Glutamatergic neuron (in vitro differentiated cells): ENCODE measurements at regions not wholly inside any gene's neighbourhood (a gene's known extent, or its start where the extent isn't known, plus 50 kb on each side); places are given as distances from the start of the nearest gene placed in this dataset.

Experiments
- DNase-seq: peaks from one replicate; pipeline ENCODE4 v3.0.0; 2022
- H3K27ac Mint-ChIP-seq: one replicate; pipeline ENCODE4 v1.8.0; 2020; ENCODE audit warnings: mild to moderate bottlenecking, mixed read lengths, inconsistent platforms; ENCODE audit not compliant: unreplicated experiment
- H3K27me3 Mint-ChIP-seq: one replicate; pipeline ENCODE4 v1.8.0; 2020; ENCODE audit warnings: mild to moderate bottlenecking, moderate library complexity, mixed read lengths, inconsistent platforms; ENCODE audit not compliant: unreplicated experiment
- H3K36me3 Mint-ChIP-seq: one replicate; pipeline ENCODE4 v1.8.0; 2020; ENCODE audit warnings: mild to moderate bottlenecking, mixed read lengths, inconsistent platforms; ENCODE audit not compliant: unreplicated experiment
- H3K4me1 Mint-ChIP-seq: one replicate; pipeline ENCODE4 v1.8.0; 2020; ENCODE audit warnings: mild to moderate bottlenecking, low read depth, mixed read lengths, inconsistent platforms; ENCODE audit not compliant: unreplicated experiment
- H3K4me3 Mint-ChIP-seq: one replicate; pipeline ENCODE4 v1.8.0; 2020; ENCODE audit warnings: mild to moderate bottlenecking, mixed read lengths, inconsistent platforms; ENCODE audit not compliant: unreplicated experiment
- H3K9me3 Mint-ChIP-seq: one replicate; pipeline ENCODE4 v1.8.0; 2020; ENCODE audit warnings: mild to moderate bottlenecking, moderate library complexity, mixed read lengths, inconsistent platforms; ENCODE audit not compliant: unreplicated experiment
- TF ChIP-seq, protein P1 (sequence below): fragments of 200-600 bp; sonication (generic); IDR thresholded peaks from one replicate; pipeline ENCODE4 v1.5.0; 2021; ENCODE audit not compliant: partially characterized antibody, unreplicated experiment

DNA sequence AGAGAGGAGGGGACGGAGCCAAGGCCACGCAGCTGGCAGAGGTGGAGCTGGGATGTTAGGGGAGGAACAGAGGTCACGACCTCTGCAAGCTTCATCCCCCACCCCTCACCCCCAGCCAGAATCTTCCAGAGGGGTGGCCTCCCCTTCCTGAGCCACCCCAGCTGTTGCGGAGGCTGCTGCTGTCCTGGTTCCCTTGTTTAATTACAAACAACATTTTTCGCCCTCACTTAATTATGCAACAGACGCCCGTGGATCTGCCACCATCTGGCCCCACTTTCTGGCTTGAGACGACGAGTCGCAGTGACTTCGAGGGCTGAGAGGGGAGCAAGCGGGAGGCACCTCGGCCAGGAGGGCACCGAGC is 153.7 kb upstream of the PTPN1 start:
- no peak overlapping the region for H3K27ac Mint-ChIP-seq

DNA sequence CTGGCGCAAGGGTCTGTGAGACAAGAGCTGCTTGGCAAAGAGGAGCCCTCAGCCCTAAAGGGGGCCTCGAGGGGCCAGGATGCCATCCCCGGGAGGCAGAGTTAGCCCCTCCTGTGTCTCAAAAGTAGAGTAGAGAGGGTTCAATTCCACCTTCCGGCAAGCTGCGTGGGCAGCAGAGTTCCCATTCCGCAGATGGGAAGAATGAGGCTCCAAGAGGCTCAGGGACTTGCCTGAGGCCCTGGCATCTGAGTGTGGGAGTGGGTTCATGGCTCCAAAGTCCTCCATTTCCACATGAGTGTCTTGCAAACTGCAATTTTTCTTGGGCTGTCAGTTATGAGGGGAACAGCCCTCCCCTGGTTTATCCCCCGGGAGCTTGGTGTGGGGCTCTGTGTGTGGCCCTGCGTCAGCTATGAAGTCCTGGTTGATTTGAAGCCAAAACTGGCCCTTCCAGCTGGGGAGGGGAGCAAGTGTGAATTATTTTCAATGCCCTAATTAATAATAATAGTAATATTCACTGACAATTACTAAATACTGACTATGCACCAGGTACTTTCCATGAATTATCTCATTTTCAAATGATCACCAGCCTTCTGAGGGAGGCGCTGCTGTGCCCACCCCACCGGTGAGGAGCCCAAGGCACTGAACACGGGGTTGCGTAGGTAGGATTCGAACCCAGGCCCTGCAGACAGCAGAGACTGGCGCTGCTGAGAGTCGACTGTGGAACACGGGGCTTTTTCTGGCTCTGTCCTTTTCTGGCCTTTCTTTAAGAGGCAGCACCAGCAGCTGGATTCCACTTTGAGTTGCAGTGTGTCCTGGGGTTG is 153.0 kb upstream of the PTPN1 start:
- Mint-ChIP-seq H3K36me3 (no peaks in the 10 kb centered on the region), H3K9me3 (peaks cover 10% of the 10 kb centered on the region), H3K4me1 (peaks cover 7% of the 10 kb centered on the region), H3K4me3 (no peak overlapping the region), H3K27me3 (peaks cover 6% of the 10 kb centered on the region), H3K27ac (no peak overlapping the region)
- TF ChIP-seq, protein P1, sequence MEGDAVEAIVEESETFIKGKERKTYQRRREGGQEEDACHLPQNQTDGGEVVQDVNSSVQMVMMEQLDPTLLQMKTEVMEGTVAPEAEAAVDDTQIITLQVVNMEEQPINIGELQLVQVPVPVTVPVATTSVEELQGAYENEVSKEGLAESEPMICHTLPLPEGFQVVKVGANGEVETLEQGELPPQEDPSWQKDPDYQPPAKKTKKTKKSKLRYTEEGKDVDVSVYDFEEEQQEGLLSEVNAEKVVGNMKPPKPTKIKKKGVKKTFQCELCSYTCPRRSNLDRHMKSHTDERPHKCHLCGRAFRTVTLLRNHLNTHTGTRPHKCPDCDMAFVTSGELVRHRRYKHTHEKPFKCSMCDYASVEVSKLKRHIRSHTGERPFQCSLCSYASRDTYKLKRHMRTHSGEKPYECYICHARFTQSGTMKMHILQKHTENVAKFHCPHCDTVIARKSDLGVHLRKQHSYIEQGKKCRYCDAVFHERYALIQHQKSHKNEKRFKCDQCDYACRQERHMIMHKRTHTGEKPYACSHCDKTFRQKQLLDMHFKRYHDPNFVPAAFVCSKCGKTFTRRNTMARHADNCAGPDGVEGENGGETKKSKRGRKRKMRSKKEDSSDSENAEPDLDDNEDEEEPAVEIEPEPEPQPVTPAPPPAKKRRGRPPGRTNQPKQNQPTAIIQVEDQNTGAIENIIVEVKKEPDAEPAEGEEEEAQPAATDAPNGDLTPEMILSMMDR, result no peak
- no peak for DNase-seq

More for the DNA sequence above, 153.7 kb upstream of the PTPN1 start:
- TF ChIP-seq, protein P1, result no peak
- Mint-ChIP-seq H3K36me3 (no peaks in the 10 kb centered on the region), H3K9me3 (peaks cover 10% of the 10 kb centered on the region), H3K27me3 (peaks cover 6% of the 10 kb centered on the region), H3K4me3 (no peak overlapping the region), H3K4me1 (peaks cover 7% of the 10 kb centered on the region)
- peak; percentile 48 for DNase-seq

DNA sequence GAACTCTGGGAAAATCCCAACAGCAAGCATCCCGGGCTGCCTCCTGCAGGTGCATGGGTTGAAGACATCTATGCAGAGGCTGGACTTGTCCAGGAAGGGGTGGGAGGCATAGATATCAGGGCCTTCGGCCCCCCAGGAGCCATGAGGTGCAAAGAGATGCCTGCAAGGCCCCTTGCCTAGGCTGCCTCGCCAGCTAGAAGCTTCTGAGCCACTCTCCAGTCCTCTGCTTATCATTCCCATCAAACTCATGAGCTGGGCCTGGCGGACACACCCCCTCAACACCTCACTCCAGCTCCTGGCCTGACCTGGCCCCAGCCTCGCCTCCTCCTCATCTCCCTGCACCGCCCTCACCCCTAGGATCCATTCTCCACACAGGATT is 152.4 kb upstream of the PTPN1 start:
- H3K4me3 Mint-ChIP-seq, result no peak overlapping the region
- no peak overlapping the region for H3K27ac Mint-ChIP-seq
- no peaks in the 10 kb centered on the region for H3K36me3 Mint-ChIP-seq
- DNase-seq, result no peak
- peaks cover 7% of the 10 kb centered on the region for H3K4me1 Mint-ChIP-seq
- peaks cover 6% of the 10 kb centered on the region for H3K27me3 Mint-ChIP-seq
- TF ChIP-seq, protein P1, result no peak
- peaks cover 10% of the 10 kb centered on the region for H3K9me3 Mint-ChIP-seq

DNA sequence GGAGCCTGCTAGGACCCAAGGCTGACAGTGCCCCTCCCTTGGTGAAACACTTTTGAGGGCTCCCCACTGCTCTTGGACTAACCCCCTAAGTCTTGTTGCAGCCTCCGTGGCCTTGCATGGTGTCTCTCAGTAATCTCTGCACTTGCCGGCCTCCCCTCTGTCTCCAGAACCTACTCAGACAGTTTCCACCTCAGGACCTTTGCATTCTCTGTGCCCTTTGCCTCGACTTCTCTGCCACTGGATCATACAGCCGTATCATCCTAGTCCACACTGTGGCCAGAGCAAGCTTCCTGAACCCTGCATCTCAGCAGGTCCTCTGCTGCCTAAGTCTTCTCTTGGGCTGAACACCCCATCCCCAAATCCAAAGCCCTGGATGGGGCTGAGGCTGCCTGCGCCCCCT is 152.0 kb upstream of the PTPN1 start:
- H3K27ac Mint-ChIP-seq, result no peak overlapping the region
- TF ChIP-seq, protein P1, result no peak
- peaks cover 10% of the 10 kb centered on the region for H3K9me3 Mint-ChIP-seq
- H3K4me3 Mint-ChIP-seq, result no peak overlapping the region
- H3K36me3 Mint-ChIP-seq, result no peaks in the 10 kb centered on the region
- DNase-seq, result no peak
- H3K27me3 Mint-ChIP-seq, result peaks cover 7% of the 10 kb centered on the region
- H3K4me1 Mint-ChIP-seq, result peaks cover 7% of the 10 kb centered on the region

DNA sequence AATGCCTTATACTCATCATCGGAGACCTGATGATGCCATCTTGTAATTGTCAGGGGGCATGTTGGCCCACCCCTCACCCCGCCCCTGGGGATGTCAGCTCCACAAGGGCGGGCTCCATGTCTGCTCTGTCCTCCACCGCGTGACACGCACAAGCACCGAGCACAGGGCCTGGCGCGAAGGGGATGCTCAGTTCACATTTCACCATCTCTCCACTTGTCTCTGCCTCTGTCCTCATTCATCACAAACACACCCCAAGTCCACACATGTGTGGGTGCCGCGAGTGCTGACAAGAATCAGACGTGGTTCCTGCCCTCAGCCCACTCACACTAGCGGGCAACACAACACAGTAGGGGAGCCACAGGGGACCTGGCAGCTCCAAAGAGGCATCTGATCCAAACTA is 151.2 kb upstream of the PTPN1 start:
- peaks cover 10% of the 10 kb centered on the region for H3K9me3 Mint-ChIP-seq
- H3K36me3 Mint-ChIP-seq, result no peaks in the 10 kb centered on the region
- no peak overlapping the region for H3K4me3 Mint-ChIP-seq
- DNase-seq, result no peak
- H3K4me1 Mint-ChIP-seq, result peaks cover 7% of the 10 kb centered on the region
- no peak overlapping the region for H3K27ac Mint-ChIP-seq
- peaks cover 7% of the 10 kb centered on the region for H3K27me3 Mint-ChIP-seq
- TF ChIP-seq, protein P1, result no peak
